K562 (cell line): ENCODE measurements at regions not wholly inside any gene's neighbourhood (a gene's known extent, or its start where the extent isn't known, plus 50 kb on each side); places are given as distances from the start of the nearest gene placed in this dataset.

Experiments used
- ATAC-seq: fragments of 200-7000 bp; cut with Tn5 transposase; 3 replicates; pipeline ENCODE4 v1.9.1; 2020; ENCODE audit warnings: moderate library complexity
- BruUV-seq: library from RNA; stranded (reverse); fragments of 400-500 nt; replicated peaks from 2 replicates; lab custom pipeline; 2021; lab: Mats Ljungman, UMichigan
- CTCF ChIA-PET: fragments of 300-600 bp; formaldehyde crosslinking; extraction: SDS; loops from one replicate; lab custom pipeline; 2021; ENCODE audit warnings: low intra/inter-chr PET ratio; lab: Yijun Ruan, JAX
- POLR2A ChIA-PET: fragments of 300-600, 350-650 bp; sonication (Branson Sonifier 250); formaldehyde crosslinking; extraction: SDS; loops from one replicate; lab custom pipeline; 2021; ENCODE audit warnings: antibody characterized with exemption, inconsistent platforms; lab: Yijun Ruan, JAX
- DNase-seq, 4 experiments: peaks; one replicate each; pipeline versions ENCODE4 v3.0.0 to v3.0.0-alpha.2; 2011 to 2018; ENCODE audit warnings: low spot score in 3 of 4, mixed read lengths in 3 of 4; ENCODE audit errors: extremely low read depth in 1 of 4
- FAIRE-seq: peaks from 2 replicates; lab custom pipeline; 2011; peaks lifted over from hg19 to GRCh38; lab: Jason Lieb, UNC
- H2AFZ ChIP-seq: 2 replicates; pipeline ENCODE4 v1.6.0; 2011; ENCODE audit warnings: low read depth, low read length, control low read depth, inconsistent platforms
- H3K27ac ChIP-seq: fragments of 200-600 bp; 3 replicates; pipeline ENCODE4 v1.8.0; 2011; ENCODE audit warnings: low read depth, mild to moderate bottlenecking, control low read depth, inconsistent platforms, low read length, moderate library complexity, mixed read lengths; ENCODE audit errors: extremely low read depth
- H3K27me3 ChIP-seq, 2 experiments: fragments of 300-600 bp in 1 of 2; 2 replicates in 1 of 2; 3 replicates in 1 of 2; pipeline versions ENCODE4 v1.6.0 to v1.8.0; 2011; ENCODE audit warnings: inconsistent platforms in 2 of 2, low read length in 2 of 2, mild to moderate bottlenecking in 1 of 2, mixed read lengths in 1 of 2, moderate library complexity in 1 of 2; ENCODE audit not compliant: control insufficient read depth in 2 of 2, insufficient read depth in 2 of 2
- H3K36me3 ChIP-seq: fragments of 300-600 bp; 3 replicates; pipeline ENCODE4 v1.8.0; 2011; ENCODE audit warnings: mild to moderate bottlenecking, low read length, inconsistent platforms; ENCODE audit not compliant: control insufficient read depth, insufficient read depth
- H3K4me1 ChIP-seq, 2 experiments: fragments of 200-600 bp in 1 of 2; replicated peaks in 1 of 2; 2 replicates in 1 of 2; 3 replicates in 1 of 2; pipeline versions ENCODE4 v1.5.1 to v1.8.0; 2011; ENCODE audit warnings: inconsistent platforms in 2 of 2, low read length in 2 of 2, mild to moderate bottlenecking in 1 of 2, mixed read lengths in 1 of 2, moderate library complexity in 1 of 2; ENCODE audit not compliant: control insufficient read depth in 2 of 2, insufficient read depth in 2 of 2
- H3K4me2 ChIP-seq: 2 replicates; pipeline ENCODE4 v1.6.1; 2011; ENCODE audit warnings: low read length, control low read depth, inconsistent platforms, mixed read lengths; ENCODE audit not compliant: insufficient read depth
- H3K4me3 ChIP-seq: fragments of 200-600 bp; sonication (generic), shearing (Covaris generic); 2 replicates; pipeline ENCODE4 v1.5.1; 2016; ENCODE audit warnings: control low read depth, inconsistent platforms
- H3K79me2 ChIP-seq: fragments of 200-600 bp; 3 replicates; pipeline ENCODE4 v1.8.0; 2011; ENCODE audit warnings: low read length, inconsistent platforms; ENCODE audit not compliant: control insufficient read depth, insufficient read depth
- H3K9ac ChIP-seq, 2 experiments: 2 replicates each; pipeline versions ENCODE4 v1.6.0 to v1.6.1; 2011; ENCODE audit warnings: low read depth in 2 of 2, low read length in 2 of 2, control low read depth in 1 of 2, inconsistent platforms in 1 of 2, mild to moderate bottlenecking in 1 of 2, mixed read lengths in 1 of 2; ENCODE audit not compliant: insufficient read depth in 1 of 2
- H3K9me1 ChIP-seq: one replicate; pipeline ENCODE4 v1.6.0; 2011; ENCODE audit warnings: inconsistent platforms, mild to moderate bottlenecking, low read length, moderate library complexity; ENCODE audit not compliant: control insufficient read depth, insufficient read depth
- H3K9me3 ChIP-seq: replicated peaks from 2 replicates; pipeline ENCODE4 v1.5.1; 2011; ENCODE audit warnings: low read depth, low read length, inconsistent platforms; ENCODE audit not compliant: control insufficient read depth, insufficient read depth
- H4K20me1 ChIP-seq: replicated peaks from 2 replicates; pipeline ENCODE4 v1.6.1; 2011; ENCODE audit warnings: low read length, inconsistent platforms, mixed read lengths; ENCODE audit not compliant: control insufficient read depth, insufficient read depth
- ATF1 ChIP-seq, 2 experiments: fragments of 450-650 bp in 1 of 2; IDR thresholded peaks; 2 replicates each; pipeline ENCODE4 v1.6.1; 2016; ENCODE audit warnings: missing compliant biosample characterization in 1 of 2, missing genetic modification characterization in 1 of 2
- CBX1 ChIP-seq: sonication (generic); IDR thresholded peaks from 2 replicates; pipeline ENCODE4 v1.6.1; 2016; ENCODE audit warnings: antibody characterized with exemption, low read depth, mild to moderate bottlenecking
- FUS ChIP-seq: fragments of 200-400 bp; formaldehyde crosslinking; optimal IDR thresholded peaks from 2 replicates; pipeline ENCODE3; 2017; ENCODE audit warnings: low read depth, low read length
- HNRNPUL1 ChIP-seq: fragments of 200-400 bp; formaldehyde crosslinking; IDR thresholded peaks from 2 replicates; pipeline ENCODE4 v1.6.1; 2017; ENCODE audit warnings: low read length
- ILK ChIP-seq: fragments of 450-650 bp; IDR thresholded peaks from 2 replicates; pipeline ENCODE4 v1.6.1; 2016; ENCODE audit warnings: missing genetic modification characterization, low read depth, mild to moderate bottlenecking, missing compliant biosample characterization, moderate library complexity, borderline replicate concordance
- MAZ ChIP-seq, 2 experiments: fragments of 450-650 bp in 1 of 2; sonication (generic) in 1 of 2; formaldehyde crosslinking; IDR thresholded peaks in 1 of 2; conservative IDR thresholded peaks in 1 of 2; 2 replicates each; pipeline versions ENCODE4 v1.4.0 to v1.5.0; 2020; ENCODE audit warnings: mild to moderate bottlenecking in 1 of 2, missing genetic modification reagents in 1 of 2
- NFIC ChIP-seq: fragments of 450-650 bp; IDR thresholded peaks from 2 replicates; pipeline ENCODE4 v1.6.1; 2017; ENCODE audit warnings: mild to moderate bottlenecking, inconsistent platforms
- SIN3A ChIP-seq, 2 experiments: fragments of 150-350 bp in 1 of 2; IDR thresholded peaks; 2 replicates each; pipeline ENCODE4 v1.6.1; 2011 to 2016; ENCODE audit warnings: borderline replicate concordance in 2 of 2, low read depth in 2 of 2, low read length in 2 of 2, mild to moderate bottlenecking in 2 of 2, moderate library complexity in 2 of 2; ENCODE audit not compliant: control insufficient read depth in 1 of 2
- STAT5B ChIP-seq: fragments of 250-450 bp; sonication (Bioruptor Pico); IDR thresholded peaks from 2 replicates; pipeline ENCODE4 v1.8.0; 2021; ENCODE audit warnings: mild to moderate bottlenecking, inconsistent platforms
- WGBS: fragments of 100-300 bp; shearing (Covaris generic); methylation state at CpG from one replicate; pipeline ENCODE4 v1.1.6; 2016; ENCODE audit warnings: low coverage, mixed read lengths; ENCODE audit not compliant: insufficient coverage; ENCODE audit errors: missing lambda C conversion rate; 5-methylcytosine and 5-hydroxymethylcytosine counted together
- in situ Hi-C: fragments of 300-500 bp; cut with MboI; formaldehyde crosslinking; loops from 4 replicates; pipeline ENCODE4 v1.15.0; 2018; ENCODE audit warnings: inconsistent platforms, mixed read lengths
- intact Hi-C: fragments of 100-400 bp; cut with micrococcal nuclease; formaldehyde crosslinking; loops from 2 replicates; pipeline ENCODE4 v1.14.2; 2022
- TF ChIP-seq, protein P1 (sequence below), 2 experiments: fragments of 450-650 bp; formaldehyde crosslinking in 1 of 2; IDR thresholded peaks; 2 replicates each; pipeline versions ENCODE4 v1.4.0 to v1.6.1; 2014 to 2020; ENCODE audit warnings: mild to moderate bottlenecking in 2 of 2, borderline replicate concordance in 1 of 2, low read depth in 1 of 2
- TF ChIP-seq, protein P2 (sequence below): fragments of 200-400 bp; formaldehyde crosslinking; IDR thresholded peaks from 2 replicates; pipeline ENCODE4 v1.6.1; 2017; ENCODE audit warnings: mild to moderate bottlenecking, low read depth, low read length, moderate library complexity

DNA sequence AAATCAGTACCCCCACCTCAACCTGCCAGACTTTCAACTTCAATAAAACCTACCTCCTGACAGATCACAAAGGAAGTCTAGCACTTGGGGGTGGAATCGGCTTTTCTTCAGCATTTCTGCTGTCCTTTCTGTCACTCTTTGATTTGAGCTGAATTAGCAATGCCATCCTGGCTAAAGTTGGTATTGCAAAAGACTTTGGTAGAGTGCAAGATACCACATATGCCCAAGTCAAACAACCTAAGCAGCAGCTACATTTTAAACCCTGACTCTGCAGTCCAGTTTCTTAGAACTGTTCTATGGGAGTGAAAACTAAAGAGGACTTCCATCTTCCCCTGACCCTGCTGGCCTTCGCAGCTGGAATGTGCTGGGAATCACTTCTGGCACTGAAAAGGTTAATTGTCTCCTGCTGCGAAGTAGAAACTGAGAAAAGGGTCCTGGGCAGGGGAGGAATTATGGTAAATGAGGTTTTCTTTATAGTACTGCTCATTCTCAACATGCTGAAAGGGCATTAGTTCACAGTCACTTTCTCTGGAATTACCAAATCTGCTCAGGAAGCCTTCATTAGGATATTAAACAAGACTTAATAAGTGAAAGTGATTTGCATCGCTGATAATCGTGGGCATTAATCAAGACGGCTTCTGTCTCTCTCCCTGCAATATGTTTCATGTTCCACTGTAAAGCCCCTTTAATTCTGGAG is 126.2 kb upstream of the SMYD2 start:
- no peaks in the 10 kb centered on the region for H3K79me2 ChIP-seq
- no peak overlapping the region for H3K4me2 ChIP-seq
- H3K4me3 ChIP-seq, result no peak overlapping the region
- in situ Hi-C loops (no loop called here), intact Hi-C loops (no loop called here)
- no peak for DNase-seq
- ChIA-PET POLR2A (interaction anchor here (0.8 kb wide), 1 partner anchor 16 kb away, joined by 4 read pairs; no protein-coding TSS in a partner anchor), CTCF (no interaction called here)
- no TSS peak for BruUV-seq
- no peaks in the 10 kb centered on the region for H3K9me1 ChIP-seq
- H3K36me3 ChIP-seq, result no peaks in the 10 kb centered on the region
- no peaks in the 10 kb centered on the region for H3K27me3 ChIP-seq
- FAIRE-seq, result no peak
- H3K4me1 ChIP-seq, result no peaks in the 10 kb centered on the region
- H3K9ac ChIP-seq, result no peak overlapping the region
- no peaks in the 10 kb centered on the region; the same call in 1 of the 2 replicates for H4K20me1 ChIP-seq
- no peaks in the 10 kb centered on the region for H3K9me3 ChIP-seq
- no peak overlapping the region for H2AFZ ChIP-seq
- no peak for ATAC-seq
- 0% methylated on average over 6 of the region's 6 CpGs for WGBS
- no peak overlapping the region for H3K27ac ChIP-seq
- TF ChIP-seq SIN3A (IDR thresholded peaks at IDR 0.05; ENCODE audit: borderline replicate concordance in 2 of 2, control insufficient read depth in 1 of 2, low read depth in 2 of 2, low read length in 2 of 2), result no peak
- TF ChIP-seq FUS, result no peak
- no peak for TF ChIP-seq STAT5B (CRISPR knock-in tag)
- no peak for TF ChIP-seq NFIC
- TF ChIP-seq, protein P1, sequence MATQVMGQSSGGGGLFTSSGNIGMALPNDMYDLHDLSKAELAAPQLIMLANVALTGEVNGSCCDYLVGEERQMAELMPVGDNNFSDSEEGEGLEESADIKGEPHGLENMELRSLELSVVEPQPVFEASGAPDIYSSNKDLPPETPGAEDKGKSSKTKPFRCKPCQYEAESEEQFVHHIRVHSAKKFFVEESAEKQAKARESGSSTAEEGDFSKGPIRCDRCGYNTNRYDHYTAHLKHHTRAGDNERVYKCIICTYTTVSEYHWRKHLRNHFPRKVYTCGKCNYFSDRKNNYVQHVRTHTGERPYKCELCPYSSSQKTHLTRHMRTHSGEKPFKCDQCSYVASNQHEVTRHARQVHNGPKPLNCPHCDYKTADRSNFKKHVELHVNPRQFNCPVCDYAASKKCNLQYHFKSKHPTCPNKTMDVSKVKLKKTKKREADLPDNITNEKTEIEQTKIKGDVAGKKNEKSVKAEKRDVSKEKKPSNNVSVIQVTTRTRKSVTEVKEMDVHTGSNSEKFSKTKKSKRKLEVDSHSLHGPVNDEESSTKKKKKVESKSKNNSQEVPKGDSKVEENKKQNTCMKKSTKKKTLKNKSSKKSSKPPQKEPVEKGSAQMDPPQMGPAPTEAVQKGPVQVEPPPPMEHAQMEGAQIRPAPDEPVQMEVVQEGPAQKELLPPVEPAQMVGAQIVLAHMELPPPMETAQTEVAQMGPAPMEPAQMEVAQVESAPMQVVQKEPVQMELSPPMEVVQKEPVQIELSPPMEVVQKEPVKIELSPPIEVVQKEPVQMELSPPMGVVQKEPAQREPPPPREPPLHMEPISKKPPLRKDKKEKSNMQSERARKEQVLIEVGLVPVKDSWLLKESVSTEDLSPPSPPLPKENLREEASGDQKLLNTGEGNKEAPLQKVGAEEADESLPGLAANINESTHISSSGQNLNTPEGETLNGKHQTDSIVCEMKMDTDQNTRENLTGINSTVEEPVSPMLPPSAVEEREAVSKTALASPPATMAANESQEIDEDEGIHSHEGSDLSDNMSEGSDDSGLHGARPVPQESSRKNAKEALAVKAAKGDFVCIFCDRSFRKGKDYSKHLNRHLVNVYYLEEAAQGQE (IDR thresholded peaks at IDR 0.05; ENCODE audit: borderline replicate concordance), result no peak
- TF ChIP-seq, protein P1 (CRISPR knock-in tag; IDR thresholded peaks at IDR 0.05; ENCODE audit: low read depth), result no peak
- TF ChIP-seq CBX1, result no peak
- no peak for TF ChIP-seq ILK (tag)
- no peak for TF ChIP-seq HNRNPUL1
- TF ChIP-seq, protein P2, sequence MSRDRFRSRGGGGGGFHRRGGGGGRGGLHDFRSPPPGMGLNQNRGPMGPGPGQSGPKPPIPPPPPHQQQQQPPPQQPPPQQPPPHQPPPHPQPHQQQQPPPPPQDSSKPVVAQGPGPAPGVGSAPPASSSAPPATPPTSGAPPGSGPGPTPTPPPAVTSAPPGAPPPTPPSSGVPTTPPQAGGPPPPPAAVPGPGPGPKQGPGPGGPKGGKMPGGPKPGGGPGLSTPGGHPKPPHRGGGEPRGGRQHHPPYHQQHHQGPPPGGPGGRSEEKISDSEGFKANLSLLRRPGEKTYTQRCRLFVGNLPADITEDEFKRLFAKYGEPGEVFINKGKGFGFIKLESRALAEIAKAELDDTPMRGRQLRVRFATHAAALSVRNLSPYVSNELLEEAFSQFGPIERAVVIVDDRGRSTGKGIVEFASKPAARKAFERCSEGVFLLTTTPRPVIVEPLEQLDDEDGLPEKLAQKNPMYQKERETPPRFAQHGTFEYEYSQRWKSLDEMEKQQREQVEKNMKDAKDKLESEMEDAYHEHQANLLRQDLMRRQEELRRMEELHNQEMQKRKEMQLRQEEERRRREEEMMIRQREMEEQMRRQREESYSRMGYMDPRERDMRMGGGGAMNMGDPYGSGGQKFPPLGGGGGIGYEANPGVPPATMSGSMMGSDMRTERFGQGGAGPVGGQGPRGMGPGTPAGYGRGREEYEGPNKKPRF, result no peak
- no peak for TF ChIP-seq MAZ (CRISPR knock-in tag; conservative IDR thresholded peaks at IDR 0.05 in 1 of 2, IDR thresholded peaks at IDR 0.05 in 1 of 2)
- TF ChIP-seq ATF1 (CRISPR knock-in tag; IDR thresholded peaks at IDR 0.05), result no peak
- TF ChIP-seq ATF1 (tag; IDR thresholded peaks at IDR 0.05), result no peak
